GM21717 (cell line): ENCODE measurements at regions not wholly inside any gene's neighbourhood (a gene's known extent, or its start where the extent isn't known, plus 50 kb on each side); places are given as distances from the start of the nearest gene placed in this dataset.

ENCODE experiments used
- ATAC-seq: cut with Tn5 transposase; IDR thresholded peaks from one replicate; pipeline ENCODE4 v1.9.1; 2021; ENCODE audit warnings: mild to moderate bottlenecking, moderate library complexity; ENCODE audit not compliant: unreplicated experiment

- no peak for ATAC-seq
These were observed 265.3 kb downstream of the MRPL39 start for GRCh38 chr21:25341981-25342380.

GRCh38 chr21:25338415-25338814, 268.9 kb downstream of the MRPL39 start:
- ATAC-seq, result no peak

- no peak for ATAC-seq
These were observed 273.1 kb downstream of the MRPL39 start for GRCh38 chr21:25334046-25334730.

GRCh38 chr21:25331286-25331685, 276.0 kb downstream of the MRPL39 start:
- no peak for ATAC-seq

DNA sequence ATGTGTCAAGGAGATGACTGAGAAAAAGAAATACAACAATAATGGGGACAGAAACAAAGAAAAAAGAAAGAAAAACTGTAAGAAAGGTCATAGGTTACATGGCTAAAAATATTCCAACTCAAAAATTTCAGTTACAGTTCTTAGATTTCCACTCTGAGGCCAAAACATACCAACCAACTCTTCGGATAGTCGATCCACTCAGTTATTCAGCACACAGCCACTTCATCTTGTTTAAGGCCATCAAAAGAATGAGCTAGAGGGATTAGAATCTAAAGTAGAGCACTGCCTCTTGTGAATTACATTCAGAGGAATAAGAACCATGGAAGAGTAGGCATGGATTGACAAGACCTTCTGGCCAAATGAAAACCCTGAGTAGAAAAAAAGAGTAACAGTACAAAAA, 277.0 kb downstream of the MRPL39 start:
- no peak for ATAC-seq

DNA sequence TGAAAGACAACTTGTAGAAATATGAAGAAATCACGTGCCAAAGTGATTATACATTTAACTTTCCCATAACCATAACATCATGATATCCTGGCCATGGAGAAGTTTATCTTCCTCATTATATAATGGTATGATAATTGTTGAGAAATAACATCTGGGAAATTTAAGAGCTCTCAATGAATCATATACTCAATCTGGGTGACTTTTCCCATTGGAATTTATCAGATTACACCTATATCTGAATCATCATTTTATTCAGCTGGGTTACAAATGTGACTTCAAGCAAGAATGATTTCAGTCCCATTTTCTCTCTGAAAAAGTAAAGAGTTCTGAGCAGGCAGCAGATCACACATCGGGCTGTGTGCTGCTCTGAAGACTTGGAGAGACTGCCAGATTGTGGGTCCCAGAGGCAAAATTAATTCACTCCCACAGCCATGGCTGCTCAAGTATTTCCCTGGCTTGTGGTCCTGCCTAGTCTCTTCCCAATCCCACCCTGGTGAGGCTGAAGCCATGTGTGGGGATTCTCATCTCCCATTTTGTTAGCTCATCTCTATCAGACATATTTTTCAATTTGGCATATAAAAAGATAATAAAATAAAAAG, 278.0 kb downstream of the MRPL39 start:
- ATAC-seq, result no peak

- ATAC-seq, result no peak
These were observed 278.5 kb downstream of the MRPL39 start for GRCh38 chr21:25328736-25329135.

GRCh38 chr21:25326181-25326580, 281.1 kb downstream of the MRPL39 start:
- ATAC-seq, result no peak

DNA sequence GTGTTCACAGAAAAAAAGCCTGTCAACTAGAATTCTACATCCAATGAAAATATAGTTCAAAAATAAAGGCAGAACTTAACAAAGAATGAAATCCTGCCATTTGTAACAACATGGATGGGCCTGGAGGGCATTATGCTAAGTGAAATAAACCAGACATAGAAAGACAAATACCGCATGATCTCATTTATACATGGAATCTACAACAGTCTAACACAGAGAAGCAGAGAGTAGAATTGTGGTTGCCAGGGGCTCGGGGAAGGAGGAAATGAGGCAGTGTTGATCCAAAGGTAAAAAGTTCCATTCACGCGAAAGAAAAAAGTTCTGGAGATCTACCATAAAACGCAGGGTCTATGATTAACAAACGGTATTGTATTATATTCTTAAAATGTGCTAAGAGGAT, 282.6 kb downstream of the MRPL39 start:
- ATAC-seq, result no peak

GRCh38 chr21:25323356-25323949, 283.8 kb downstream of the MRPL39 start:
- no peak for ATAC-seq

- no peak for ATAC-seq
These were observed 293.0 kb downstream of the MRPL39 start for GRCh38 chr21:25314247-25314646.

- no peak for ATAC-seq
These were observed 293.5 kb downstream of the MRPL39 start for GRCh38 chr21:25313829-25314228.

DNA sequence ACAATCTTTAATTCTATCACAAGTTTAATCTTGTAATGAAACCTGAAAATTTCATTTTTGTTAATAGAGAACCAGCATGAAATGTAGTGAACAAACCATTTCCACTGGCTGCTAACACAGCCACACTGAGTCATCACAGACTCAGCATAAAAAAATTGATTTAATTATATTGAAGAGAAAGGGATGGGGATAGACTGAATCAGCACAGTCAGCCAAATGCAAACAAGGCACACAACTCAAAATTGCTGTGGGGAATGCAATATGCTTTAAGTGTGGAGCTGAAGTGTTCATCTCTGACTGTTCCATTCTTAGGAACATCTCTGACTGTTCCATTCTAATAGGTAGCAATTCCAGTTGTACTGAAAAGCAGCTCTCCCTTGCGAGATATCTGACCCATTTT, 299.8 kb downstream of the MRPL39 start:
- no peak for ATAC-seq

GRCh38 chr21:25304611-25305010, 302.7 kb downstream of the MRPL39 start:
- no peak for ATAC-seq

DNA sequence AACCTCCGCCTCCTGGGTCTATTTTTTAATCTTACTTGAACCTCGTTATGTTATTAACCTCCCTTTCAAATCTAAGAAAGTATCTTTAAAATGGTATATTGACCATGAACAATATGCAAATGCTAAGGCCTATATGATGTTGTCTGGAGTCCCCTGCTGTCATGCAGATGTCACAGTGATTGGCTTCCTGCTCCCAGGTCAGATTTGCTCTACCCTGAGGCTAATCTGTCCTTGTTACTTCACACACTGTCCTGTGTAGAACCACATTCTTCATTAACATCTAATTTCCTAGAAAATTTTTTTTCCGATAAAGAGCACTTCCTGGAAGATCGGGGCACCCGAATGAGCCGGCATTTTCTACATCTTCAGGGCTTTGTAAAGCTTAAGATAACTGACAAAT, 306.6 kb downstream of the MRPL39 start:
- no peak for ATAC-seq

DNA sequence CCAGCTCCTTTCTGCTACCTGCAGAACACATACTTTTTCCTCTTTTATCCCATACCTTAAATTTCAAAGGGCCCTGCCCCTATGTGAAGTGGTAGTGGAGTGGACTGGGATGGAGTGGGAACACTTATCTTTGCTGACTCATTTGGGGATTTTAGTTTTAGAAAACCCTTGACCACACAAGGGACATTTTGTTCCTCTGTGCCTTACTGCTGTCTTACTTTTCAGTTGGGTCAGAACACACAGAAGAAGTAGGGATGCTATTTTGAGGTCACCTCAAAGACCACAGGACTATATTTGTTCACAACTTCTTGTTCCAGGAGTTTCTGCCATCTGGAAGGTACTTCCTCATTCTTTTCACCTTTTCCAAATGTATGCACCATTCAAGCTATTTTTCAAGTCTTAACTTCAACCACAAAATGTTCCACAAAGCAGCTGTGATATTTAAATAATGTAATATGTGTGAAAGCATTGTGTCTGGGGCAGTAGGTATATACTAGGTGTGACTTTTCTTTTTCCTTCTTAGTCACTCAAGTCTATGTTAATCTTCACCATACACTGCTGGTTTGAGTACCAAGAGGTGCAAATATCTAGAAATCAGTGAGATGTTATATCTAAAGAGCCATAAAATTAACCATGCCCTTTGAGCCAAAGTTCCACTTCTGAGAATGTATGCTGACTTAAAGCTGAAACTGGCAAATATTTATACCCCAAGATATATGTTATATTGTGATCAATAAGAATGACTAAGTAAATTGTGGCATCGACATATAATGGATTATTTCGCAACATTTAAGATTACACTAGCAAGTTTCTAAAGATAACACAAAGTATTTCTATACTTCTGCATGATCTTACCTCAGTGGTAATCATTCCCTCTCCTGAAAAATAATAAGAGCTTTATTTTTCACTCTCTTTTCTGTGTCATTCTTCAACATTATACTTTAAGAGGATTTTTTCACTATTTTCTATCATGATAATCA, 308.5 kb downstream of the MRPL39 start:
- ATAC-seq, result peak; percentile 93

DNA sequence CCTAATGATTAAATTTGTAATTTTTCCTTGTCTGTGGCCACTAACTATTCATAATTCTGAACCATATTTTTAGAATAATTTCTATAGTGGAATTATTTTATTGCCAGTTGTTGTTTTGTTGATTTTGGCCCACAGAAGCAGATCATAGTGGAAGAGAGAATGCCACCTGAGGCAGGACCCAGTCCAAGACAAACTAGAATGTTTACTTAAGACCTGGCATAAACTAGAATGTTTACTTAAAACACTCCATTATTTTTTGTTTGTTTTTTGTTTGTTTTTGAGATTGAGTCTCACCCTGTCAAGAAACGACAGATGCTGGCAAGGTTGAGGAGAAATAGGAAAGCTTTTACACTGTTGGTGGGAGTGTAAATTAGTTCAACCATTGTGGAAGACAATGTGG, 310.2 kb downstream of the MRPL39 start:
- ATAC-seq, result no peak

GRCh38 chr21:25296252-25296651, 311.0 kb downstream of the MRPL39 start:
- ATAC-seq, result no peak

DNA sequence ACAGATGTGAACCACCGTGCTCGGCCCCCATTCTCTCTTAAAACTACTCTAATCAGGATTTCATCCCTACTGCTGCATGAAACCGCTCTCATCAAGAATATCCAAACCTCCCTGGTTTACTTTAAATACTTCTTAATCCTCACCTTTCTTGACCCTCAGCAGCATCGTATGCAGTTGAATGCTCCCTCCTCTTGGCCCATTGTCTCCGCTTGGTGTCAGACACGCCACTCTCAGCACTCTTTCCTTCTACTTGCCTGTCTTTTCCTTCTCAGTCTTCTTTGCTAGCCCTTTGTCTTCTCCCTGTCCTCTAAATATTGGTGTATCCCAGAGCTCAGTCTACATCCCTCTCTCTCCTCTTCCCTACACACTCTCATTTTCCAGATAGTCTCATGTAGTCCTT, 314.9 kb downstream of the MRPL39 start:
- no peak for ATAC-seq

DNA sequence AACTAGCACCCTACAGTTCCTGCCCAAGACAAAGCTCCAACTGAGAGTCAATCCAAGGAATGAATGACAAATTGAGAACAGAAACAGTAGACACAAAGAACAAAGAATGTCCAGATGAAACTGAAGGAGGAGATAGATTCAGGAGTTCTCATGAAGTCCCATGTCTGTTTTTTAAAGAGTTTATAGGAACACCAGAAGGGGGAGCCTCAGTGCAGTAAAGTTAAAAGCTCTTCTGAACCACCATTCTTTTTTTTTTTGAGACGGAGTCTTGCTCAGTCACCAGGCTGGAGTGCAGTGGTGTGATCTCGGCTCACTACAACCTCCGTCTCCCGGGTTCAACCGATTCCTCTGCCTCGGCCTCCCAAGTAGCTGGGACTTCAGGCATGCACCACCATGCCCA, 323.6 kb downstream of the MRPL39 start:
- no peak for ATAC-seq

DNA sequence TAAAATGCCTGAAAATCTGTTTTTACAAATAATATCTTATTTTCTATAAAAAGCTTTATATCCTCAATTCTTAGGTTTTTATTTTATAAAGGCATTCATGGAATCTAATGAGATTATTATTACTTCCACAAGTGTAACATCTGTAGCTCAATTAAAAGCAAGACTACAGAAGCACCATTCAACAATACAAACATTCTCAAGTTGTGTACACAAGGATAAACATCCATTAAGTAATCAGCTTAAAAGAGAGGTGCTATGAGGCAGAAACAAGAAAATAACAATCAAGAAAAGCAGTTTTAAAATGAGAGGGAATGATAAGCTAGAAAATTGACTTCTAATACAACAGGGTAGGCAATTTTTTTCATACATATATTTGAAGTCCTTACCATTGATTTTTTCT, 326.1 kb downstream of the MRPL39 start:
- ATAC-seq, result no peak
